ENCODE measurements at regions not wholly inside any gene's neighbourhood (a gene's known extent, or its start where the extent isn't known, plus 50 kb on each side); places are given as distances from the start of the nearest gene placed in this dataset.
"Not testable (repeated sequence)": the region's sequence is repeated elsewhere in the genome, so short reads cannot be mapped to it uniquely, and the experiment has no call there.

DNA sequence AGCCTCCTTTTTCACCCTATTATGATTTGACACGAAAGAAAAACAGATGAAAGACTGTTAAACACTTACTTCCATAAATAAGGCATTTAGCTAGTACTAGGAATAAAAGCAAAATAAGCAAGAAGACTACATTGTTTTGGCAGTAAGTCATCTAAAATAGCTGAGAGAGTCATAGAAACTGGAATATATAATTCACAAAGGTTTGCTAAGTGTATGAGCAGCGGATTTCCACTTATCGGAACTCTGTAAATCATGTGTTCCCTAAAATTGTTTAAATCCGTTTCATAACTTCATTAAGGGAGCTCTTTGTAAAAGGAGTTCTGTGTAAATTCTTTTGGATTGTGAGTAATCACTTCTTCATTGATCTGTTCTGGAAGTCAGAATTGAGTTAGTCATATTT lies 202.5 kb upstream of the CBLB start:
- Histone ChIP-seq H3K27me3 (no peaks in the 10 kb centered on the region), H3K4me1 (peaks cover 2 to 18% (median 7%) of the 10 kb centered on the region in 4 donors), H3K27ac (replicated peaks in 1 of 4) (no peak overlapping the region), H3K9me3 (no peaks in the 10 kb centered on the region), H3K4me3 (no peak overlapping the region), H3K36me3 (no peaks in the 10 kb centered on the region)
- DNase-seq (ENCODE audit: extremely low spot score), result no peak
- TF ChIP-seq POLR2AphosphoS5 (IDR thresholded peaks at IDR 0.05) (no peak), EP300 (IDR thresholded peaks at IDR 0.05) (no peak), POLR2A (IDR thresholded peaks at IDR 0.05; ENCODE audit: low read depth) (no peak)
- TF ChIP-seq, protein P1, sequence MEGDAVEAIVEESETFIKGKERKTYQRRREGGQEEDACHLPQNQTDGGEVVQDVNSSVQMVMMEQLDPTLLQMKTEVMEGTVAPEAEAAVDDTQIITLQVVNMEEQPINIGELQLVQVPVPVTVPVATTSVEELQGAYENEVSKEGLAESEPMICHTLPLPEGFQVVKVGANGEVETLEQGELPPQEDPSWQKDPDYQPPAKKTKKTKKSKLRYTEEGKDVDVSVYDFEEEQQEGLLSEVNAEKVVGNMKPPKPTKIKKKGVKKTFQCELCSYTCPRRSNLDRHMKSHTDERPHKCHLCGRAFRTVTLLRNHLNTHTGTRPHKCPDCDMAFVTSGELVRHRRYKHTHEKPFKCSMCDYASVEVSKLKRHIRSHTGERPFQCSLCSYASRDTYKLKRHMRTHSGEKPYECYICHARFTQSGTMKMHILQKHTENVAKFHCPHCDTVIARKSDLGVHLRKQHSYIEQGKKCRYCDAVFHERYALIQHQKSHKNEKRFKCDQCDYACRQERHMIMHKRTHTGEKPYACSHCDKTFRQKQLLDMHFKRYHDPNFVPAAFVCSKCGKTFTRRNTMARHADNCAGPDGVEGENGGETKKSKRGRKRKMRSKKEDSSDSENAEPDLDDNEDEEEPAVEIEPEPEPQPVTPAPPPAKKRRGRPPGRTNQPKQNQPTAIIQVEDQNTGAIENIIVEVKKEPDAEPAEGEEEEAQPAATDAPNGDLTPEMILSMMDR (IDR thresholded peaks at IDR 0.05), result no peak
- intact Hi-C loops (cut with DNase I), result no loop called here
- 54% methylated on average over 4 of the region's 4 CpGs for WGBS

DNA sequence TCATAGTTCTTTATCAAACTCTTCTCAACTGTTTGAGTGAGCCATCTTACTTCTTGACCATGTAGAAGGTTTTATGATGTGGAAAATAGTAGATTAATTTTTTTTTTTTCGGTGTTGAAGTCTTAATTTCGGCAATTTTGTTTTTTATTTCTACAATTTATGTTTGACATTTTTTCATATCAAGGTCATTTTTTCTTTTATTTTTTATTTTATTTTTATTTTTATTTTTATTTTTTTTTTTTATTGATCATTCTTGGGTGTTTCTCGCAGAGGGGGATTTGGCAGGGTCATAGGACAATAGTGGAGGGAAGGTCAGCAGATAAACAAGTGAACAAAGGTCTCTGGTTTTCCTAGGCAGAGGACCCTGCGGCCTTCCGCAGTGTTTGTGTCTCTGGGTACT lies 203.8 kb upstream of the CBLB start:
- H3K4me1 ChIP-seq, result peaks cover 2 to 17% (median 7%) of the 10 kb centered on the region in 4 donors
- H3K27ac ChIP-seq (replicated peaks in 1 of 4); H3K36me3 ChIP-seq; H3K4me3 ChIP-seq; DNase-seq (ENCODE audit: extremely low spot score); H3K27me3 ChIP-seq; H3K9me3 ChIP-seq; intact Hi-C loops (cut with DNase I): not testable (repeated sequence)
- 97% methylated on average over 3 of the region's 5 CpGs for WGBS

DNA sequence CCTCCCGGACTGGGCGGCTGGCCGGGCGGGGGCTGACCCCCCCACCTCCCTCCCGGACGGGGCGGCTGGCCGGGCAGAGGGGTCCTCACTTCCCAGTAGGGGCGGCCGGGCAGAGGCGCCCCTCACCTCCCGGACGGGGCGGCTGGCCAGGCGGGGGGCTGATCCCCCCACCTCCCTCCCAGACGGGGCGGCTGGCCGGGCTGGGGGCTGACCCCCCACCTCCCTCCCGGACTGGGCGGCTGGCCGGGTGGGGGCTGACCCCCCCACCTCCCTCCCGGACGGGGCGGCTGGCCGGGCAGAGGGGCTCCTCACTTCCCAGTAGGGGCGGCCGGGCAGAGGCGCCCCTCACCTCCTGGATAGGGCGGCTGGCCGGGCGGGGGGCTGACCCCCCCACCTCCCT lies 205.0 kb upstream of the CBLB start:
- intact Hi-C loops (cut with DNase I); H3K9me3 ChIP-seq; DNase-seq (ENCODE audit: extremely low spot score); H3K4me3 ChIP-seq; H3K36me3 ChIP-seq; H3K27me3 ChIP-seq; H3K4me1 ChIP-seq; H3K27ac ChIP-seq (replicated peaks in 1 of 4): not testable (repeated sequence)
- no CpG with 5 or more reads among the region's 31 CpGs for WGBS

DNA sequence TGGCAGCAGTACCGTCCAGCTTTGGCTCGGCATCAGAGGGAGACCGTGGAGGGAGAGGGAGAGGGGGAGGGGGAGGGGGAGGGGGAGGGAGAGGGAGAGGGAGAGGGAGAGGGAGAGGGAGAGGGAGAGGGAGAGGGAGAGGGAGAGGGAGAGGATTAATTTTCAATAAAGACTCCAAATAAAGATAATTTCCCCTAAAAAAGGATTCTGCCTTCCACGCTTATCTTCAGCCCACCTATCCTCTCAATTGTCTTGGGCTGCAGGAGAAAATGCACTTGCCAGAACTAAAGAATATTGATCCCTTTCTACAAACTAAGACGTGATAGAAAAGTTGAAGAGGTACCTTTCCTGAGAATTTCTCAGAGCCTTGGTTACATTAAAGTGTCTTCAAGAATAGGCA lies 206.9 kb upstream of the CBLB start:
- H3K36me3 ChIP-seq; H3K27me3 ChIP-seq; H3K27ac ChIP-seq (replicated peaks in 1 of 4); H3K4me3 ChIP-seq; H3K4me1 ChIP-seq; DNase-seq (ENCODE audit: extremely low spot score); intact Hi-C loops (cut with DNase I); H3K9me3 ChIP-seq: not testable (repeated sequence)
- WGBS, result 98% methylated on average over 5 of the region's 5 CpGs

DNA sequence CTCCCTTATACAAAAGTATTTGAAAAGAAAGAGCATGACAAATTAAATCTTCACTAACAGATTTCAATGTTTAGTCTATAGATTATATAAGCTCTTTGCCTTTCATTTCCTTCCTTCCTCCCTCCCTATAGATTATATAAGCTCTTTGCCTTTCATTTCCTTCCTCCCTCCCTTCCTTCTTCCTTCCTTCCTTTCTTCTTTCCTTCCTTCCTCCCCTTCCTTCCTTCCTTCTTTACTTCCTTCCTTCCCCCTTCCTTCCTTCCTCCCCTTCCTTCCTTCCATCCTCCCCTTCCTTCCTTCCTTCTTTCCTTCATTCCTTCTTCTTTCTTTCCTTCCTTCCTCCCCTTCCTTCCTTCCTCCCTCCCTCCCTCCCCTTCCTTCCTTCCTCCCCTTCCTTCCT lies 209.8 kb upstream of the CBLB start:
- Histone ChIP-seq H3K36me3 (no peaks in the 10 kb centered on the region), H3K27me3 (no peaks in the 10 kb centered on the region), H3K4me1 (no peaks in the 10 kb centered on the region), H3K9me3 (no peaks in the 10 kb centered on the region), H3K4me3 (no peak overlapping the region), H3K27ac (replicated peaks in 1 of 4) (no peak overlapping the region)
- intact Hi-C loops (cut with DNase I), result no loop called here
- DNase-seq (ENCODE audit: extremely low spot score), result no peak
- no peak for TF ChIP-seq POLR2A (IDR thresholded peaks at IDR 0.05; ENCODE audit: low read depth)
- no peak for TF ChIP-seq POLR2AphosphoS5 (IDR thresholded peaks at IDR 0.05)
- TF ChIP-seq EP300 (IDR thresholded peaks at IDR 0.05), result no peak
- TF ChIP-seq, protein P1 (IDR thresholded peaks at IDR 0.05), result no peak

DNA sequence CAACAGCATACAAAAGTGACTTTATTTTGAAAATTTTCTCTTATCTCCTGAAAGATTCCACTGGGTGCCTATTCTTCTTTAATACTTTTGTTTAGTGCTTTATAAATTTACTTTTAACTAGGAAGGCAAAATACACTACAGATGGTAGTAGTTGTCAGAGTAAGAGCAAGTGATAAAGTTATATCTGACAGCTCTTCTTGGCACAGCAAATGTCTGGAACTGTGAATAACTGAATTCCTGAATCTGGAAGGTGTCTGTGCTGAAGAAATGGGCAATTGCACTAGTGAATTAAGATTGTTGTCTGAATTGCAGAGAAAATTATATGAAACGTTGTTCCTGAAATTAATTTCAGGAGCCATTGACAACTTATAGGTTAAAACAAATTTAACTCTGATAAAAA lies 213.8 kb upstream of the CBLB start:
- H3K4me1 ChIP-seq, result no peaks in the 10 kb centered on the region
- TF ChIP-seq, protein P1 (IDR thresholded peaks at IDR 0.05), result no peak
- TF ChIP-seq EP300 (IDR thresholded peaks at IDR 0.05) (no peak), POLR2A (IDR thresholded peaks at IDR 0.05; ENCODE audit: low read depth) (no peak), POLR2AphosphoS5 (IDR thresholded peaks at IDR 0.05) (no peak)
- H3K27ac ChIP-seq (replicated peaks in 1 of 4), result no peak overlapping the region
- H3K9me3 ChIP-seq, result no peaks in the 10 kb centered on the region
- H3K4me3 ChIP-seq, result no peak overlapping the region
- DNase-seq (ENCODE audit: extremely low spot score), result no peak
- H3K27me3 ChIP-seq, result no peaks in the 10 kb centered on the region
- 47% methylated on average over 1 of the region's 1 CpG for WGBS
- intact Hi-C loops (cut with DNase I), result no loop called here
- no peaks in the 10 kb centered on the region for H3K36me3 ChIP-seq

Data from esophagus muscularis mucosa (tissue), 4 donors.